GM10266 (cell line): ENCODE measurements at regions not wholly inside any gene's neighbourhood (a gene's known extent, or its start where the extent isn't known, plus 50 kb on each side); places are given as distances from the start of the nearest gene placed in this dataset.
A peak's percentile ranks its signal among the peaks of the same experiment; 100 is the strongest.

ENCODE experiments used
- DNase-seq: peaks from one replicate; pipeline ENCODE4 v3.0.0; 2012; ENCODE audit errors: extremely low spot score
- TF ChIP-seq, protein P1 (sequence below): IDR thresholded peaks from 2 replicates; pipeline ENCODE4 v1.5.1; 2012; ENCODE audit warnings: mild to moderate bottlenecking, low read depth; ENCODE audit not compliant: control insufficient read depth, insufficient read depth; ENCODE audit errors: missing control alignments

DNA sequence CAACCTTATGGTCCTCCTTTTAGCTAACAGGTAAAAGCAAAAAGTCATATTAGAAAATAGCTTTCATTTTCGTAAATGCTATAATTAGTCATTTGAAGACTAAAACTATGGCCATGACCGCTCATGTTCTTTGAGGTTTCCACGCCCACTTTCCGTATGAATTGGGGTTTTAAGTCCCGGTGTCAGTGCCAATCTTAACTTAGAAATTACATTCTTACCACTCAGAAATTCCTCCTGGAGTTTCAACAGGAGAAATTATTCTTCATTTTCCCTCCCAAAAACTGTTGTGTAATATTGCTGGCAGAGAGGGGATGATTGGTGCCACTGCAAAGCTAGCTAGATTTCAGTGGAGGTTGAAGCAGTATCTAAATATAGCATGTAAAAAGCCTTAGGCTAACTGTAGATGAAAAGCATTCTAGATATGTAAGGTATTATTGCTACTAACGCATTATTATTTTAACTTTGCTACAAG lies 71.0 kb upstream of the MDFIC2 start:
- DNase-seq: peak; percentile 34
- TF ChIP-seq, protein P1, sequence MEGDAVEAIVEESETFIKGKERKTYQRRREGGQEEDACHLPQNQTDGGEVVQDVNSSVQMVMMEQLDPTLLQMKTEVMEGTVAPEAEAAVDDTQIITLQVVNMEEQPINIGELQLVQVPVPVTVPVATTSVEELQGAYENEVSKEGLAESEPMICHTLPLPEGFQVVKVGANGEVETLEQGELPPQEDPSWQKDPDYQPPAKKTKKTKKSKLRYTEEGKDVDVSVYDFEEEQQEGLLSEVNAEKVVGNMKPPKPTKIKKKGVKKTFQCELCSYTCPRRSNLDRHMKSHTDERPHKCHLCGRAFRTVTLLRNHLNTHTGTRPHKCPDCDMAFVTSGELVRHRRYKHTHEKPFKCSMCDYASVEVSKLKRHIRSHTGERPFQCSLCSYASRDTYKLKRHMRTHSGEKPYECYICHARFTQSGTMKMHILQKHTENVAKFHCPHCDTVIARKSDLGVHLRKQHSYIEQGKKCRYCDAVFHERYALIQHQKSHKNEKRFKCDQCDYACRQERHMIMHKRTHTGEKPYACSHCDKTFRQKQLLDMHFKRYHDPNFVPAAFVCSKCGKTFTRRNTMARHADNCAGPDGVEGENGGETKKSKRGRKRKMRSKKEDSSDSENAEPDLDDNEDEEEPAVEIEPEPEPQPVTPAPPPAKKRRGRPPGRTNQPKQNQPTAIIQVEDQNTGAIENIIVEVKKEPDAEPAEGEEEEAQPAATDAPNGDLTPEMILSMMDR: no peak

DNA sequence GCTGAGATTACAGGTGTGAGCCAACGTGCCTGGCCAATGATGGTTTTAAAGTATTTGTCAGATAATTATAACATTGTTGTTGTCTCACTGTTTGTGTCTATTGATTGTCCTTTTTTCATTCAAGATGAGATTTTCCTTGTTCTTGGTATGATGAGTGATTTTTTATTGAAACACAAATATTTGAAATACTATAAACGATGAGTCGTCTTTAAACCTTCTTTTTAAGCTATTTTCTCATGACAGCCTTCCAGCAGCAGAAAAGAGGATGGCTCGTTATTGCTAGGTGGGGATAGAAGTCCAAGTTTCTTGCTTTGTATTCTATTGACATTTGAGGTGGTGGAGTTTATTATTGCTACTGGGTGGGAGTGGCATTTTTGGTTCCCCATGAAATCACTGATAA lies 61.7 kb upstream of the MDFIC2 start:
- TF ChIP-seq, protein P1: no peak
- DNase-seq: no peak
